ENCODE measurements at regions not wholly inside any gene's neighbourhood (a gene's known extent, or its start where the extent isn't known, plus 50 kb on each side); places are given as distances from the start of the nearest gene placed in this dataset.

DNA sequence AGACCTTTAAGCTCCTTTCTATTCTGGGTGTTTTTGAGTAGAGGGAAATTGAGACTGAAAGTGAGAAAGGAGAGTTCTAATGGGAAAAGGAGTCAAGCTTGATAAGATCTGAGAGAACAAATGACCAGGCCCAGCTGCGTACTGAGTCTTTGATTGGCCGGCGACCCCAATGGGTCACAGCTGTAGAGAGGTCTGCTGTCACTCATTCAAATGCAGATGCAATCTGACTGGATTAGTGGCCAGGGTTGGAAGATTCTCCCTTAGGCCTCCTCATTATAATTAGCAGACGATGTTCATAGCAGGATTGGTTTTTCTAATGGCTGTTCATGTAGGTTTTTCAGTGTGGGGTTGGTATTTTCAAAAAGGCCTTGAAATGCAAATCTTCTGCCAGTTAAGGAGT, 127.2 kb upstream of the SLC25A13 start:
- H3K9me3 ChIP-seq: no peaks in the 10 kb centered on the region
- H3K27ac ChIP-seq: no peak overlapping the region
- no peaks in the 10 kb centered on the region for H3K36me3 ChIP-seq
- 63 to 67% methylated on average over 4 of the region's 4 CpGs for WGBS, 2 donors
- H3K4me1 ChIP-seq: no peaks in the 10 kb centered on the region
- DNase-seq: no peak
- H3K27me3 ChIP-seq: no peaks in the 10 kb centered on the region
- H3K4me3 ChIP-seq: no peak overlapping the region
- ATAC-seq (ENCODE audit: low FRiP score in 2 of 2): no peak
- TF ChIP-seq, protein P1, sequence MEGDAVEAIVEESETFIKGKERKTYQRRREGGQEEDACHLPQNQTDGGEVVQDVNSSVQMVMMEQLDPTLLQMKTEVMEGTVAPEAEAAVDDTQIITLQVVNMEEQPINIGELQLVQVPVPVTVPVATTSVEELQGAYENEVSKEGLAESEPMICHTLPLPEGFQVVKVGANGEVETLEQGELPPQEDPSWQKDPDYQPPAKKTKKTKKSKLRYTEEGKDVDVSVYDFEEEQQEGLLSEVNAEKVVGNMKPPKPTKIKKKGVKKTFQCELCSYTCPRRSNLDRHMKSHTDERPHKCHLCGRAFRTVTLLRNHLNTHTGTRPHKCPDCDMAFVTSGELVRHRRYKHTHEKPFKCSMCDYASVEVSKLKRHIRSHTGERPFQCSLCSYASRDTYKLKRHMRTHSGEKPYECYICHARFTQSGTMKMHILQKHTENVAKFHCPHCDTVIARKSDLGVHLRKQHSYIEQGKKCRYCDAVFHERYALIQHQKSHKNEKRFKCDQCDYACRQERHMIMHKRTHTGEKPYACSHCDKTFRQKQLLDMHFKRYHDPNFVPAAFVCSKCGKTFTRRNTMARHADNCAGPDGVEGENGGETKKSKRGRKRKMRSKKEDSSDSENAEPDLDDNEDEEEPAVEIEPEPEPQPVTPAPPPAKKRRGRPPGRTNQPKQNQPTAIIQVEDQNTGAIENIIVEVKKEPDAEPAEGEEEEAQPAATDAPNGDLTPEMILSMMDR (IDR thresholded peaks at IDR 0.05): no peak
- TF ChIP-seq POLR2A (IDR thresholded peaks at IDR 0.05) (no peak), EP300 (IDR thresholded peaks at IDR 0.05) (no peak), POLR2AphosphoS5 (IDR thresholded peaks at IDR 0.05) (no peak)

DNA sequence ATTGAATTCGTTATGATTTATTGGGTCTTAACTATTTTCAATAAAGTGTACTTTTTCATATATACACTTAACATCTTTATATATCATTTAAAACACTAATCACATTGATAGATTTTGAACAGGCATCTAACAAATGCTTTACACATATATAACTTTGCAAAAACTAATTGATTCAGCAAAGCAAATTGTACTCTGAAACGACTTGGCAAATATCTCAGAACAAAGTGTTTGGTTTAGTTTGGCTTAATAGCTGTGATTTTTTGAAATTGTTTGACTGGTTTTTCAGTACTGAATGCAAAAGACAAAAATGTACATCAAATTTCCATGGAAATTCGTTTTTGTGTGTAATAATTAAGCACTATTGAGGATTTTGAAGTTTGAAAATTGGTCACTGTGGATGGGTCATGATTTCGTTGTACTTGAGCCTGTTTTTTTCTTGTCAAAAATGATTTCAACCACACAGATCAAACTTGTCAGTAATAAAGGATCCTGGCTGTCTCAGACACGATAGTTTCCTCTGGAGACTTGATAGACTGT, 125.3 kb upstream of the SLC25A13 start:
- no peaks in the 10 kb centered on the region for H3K4me1 ChIP-seq
- no peak overlapping the region for H3K27ac ChIP-seq
- TF ChIP-seq POLR2A (IDR thresholded peaks at IDR 0.05) (no peak), POLR2AphosphoS5 (IDR thresholded peaks at IDR 0.05) (no peak), EP300 (IDR thresholded peaks at IDR 0.05) (no peak)
- TF ChIP-seq, protein P1 (IDR thresholded peaks at IDR 0.05): no peak
- H3K9me3 ChIP-seq: no peaks in the 10 kb centered on the region
- 51 to 56% methylated on average over 5 of the region's 5 CpGs for WGBS, 2 donors
- H3K36me3 ChIP-seq: no peaks in the 10 kb centered on the region
- H3K4me3 ChIP-seq: no peak overlapping the region
- ATAC-seq (ENCODE audit: low FRiP score in 2 of 2): no peak
- no peaks in the 10 kb centered on the region for H3K27me3 ChIP-seq
- no peak for DNase-seq

GRCh38 chr7:96441436-96442084, 119.7 kb upstream of the SLC25A13 start:
- H3K36me3 ChIP-seq: no peaks in the 10 kb centered on the region
- 85 to 91% methylated on average over 5 of the region's 5 CpGs for WGBS, 2 donors
- H3K4me3 ChIP-seq: no peak overlapping the region
- H3K27ac ChIP-seq: no peak overlapping the region
- ATAC-seq (ENCODE audit: low FRiP score in 2 of 2) (no peak), DNase-seq (no peak)
- H3K4me1 ChIP-seq: no peaks in the 10 kb centered on the region
- H3K9me3 ChIP-seq: no peaks in the 10 kb centered on the region
- no peaks in the 10 kb centered on the region for H3K27me3 ChIP-seq
- TF ChIP-seq, protein P1 (IDR thresholded peaks at IDR 0.05): no peak
- no peak for TF ChIP-seq POLR2AphosphoS5 (IDR thresholded peaks at IDR 0.05)
- no peak for TF ChIP-seq POLR2A (IDR thresholded peaks at IDR 0.05)
- TF ChIP-seq EP300 (IDR thresholded peaks at IDR 0.05): no peak

DNA sequence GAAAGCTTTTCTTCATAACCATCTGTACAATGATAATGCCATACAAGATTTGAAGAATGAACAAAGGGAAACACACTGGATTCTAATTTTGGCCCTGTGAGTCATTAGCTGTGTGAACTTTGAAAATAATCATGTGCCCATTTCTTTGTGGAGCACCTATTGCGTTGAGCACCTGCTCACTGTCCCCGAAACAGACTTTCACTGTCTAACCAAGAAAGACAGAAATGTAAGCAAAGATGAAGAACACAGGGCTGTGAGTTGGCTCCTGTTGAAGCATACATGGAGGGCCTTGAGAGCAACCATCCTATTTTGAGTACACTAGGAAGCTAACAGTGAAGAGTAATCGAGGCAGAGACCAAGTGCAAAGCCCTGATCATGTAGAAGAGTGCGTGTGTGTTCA, 118.4 kb upstream of the SLC25A13 start:
- no peaks in the 10 kb centered on the region for H3K36me3 ChIP-seq
- no peak for ATAC-seq (ENCODE audit: low FRiP score in 2 of 2)
- H3K27ac ChIP-seq: no peak overlapping the region
- WGBS, 2 donors: 91 to 92% methylated on average over 4 of the region's 4 CpGs
- no peaks in the 10 kb centered on the region for H3K9me3 ChIP-seq
- TF ChIP-seq EP300 (IDR thresholded peaks at IDR 0.05): no peak
- no peak for TF ChIP-seq POLR2A (IDR thresholded peaks at IDR 0.05)
- TF ChIP-seq, protein P1 (IDR thresholded peaks at IDR 0.05): no peak
- TF ChIP-seq POLR2AphosphoS5 (IDR thresholded peaks at IDR 0.05): no peak
- H3K27me3 ChIP-seq: no peaks in the 10 kb centered on the region
- no peaks in the 10 kb centered on the region for H3K4me1 ChIP-seq
- no peak for DNase-seq
- no peak overlapping the region for H3K4me3 ChIP-seq

GRCh38 chr7:96436880-96437279, 115.0 kb upstream of the SLC25A13 start:
- no peaks in the 10 kb centered on the region for H3K27me3 ChIP-seq
- no peaks in the 10 kb centered on the region for H3K9me3 ChIP-seq
- no peak for ATAC-seq (ENCODE audit: low FRiP score in 2 of 2)
- no peaks in the 10 kb centered on the region for H3K4me1 ChIP-seq
- no peaks in the 10 kb centered on the region for H3K36me3 ChIP-seq
- H3K4me3 ChIP-seq: no peak overlapping the region
- DNase-seq: no peak
- TF ChIP-seq POLR2A (IDR thresholded peaks at IDR 0.05) (no peak), EP300 (IDR thresholded peaks at IDR 0.05) (no peak), POLR2AphosphoS5 (IDR thresholded peaks at IDR 0.05) (no peak)
- TF ChIP-seq, protein P1 (IDR thresholded peaks at IDR 0.05): no peak
- no peak overlapping the region for H3K27ac ChIP-seq
